ENCODE measurements at regions not wholly inside any gene's neighbourhood (a gene's known extent, or its start where the extent isn't known, plus 50 kb on each side); places are given as distances from the start of the nearest gene placed in this dataset.

- peaks cover 41% of the 10 kb centered on the region for H3K27me3 ChIP-seq (ENCODE audit: control insufficient read depth, extremely low read depth, insufficient read depth, low read length)
- no peaks in the 10 kb centered on the region for H3K9me3 ChIP-seq (ENCODE audit: control insufficient read depth, low read depth, low read length)
- DNase-seq (ENCODE audit: low read depth, low spot score), result no peak
- no peak overlapping the region for H3K9ac ChIP-seq (ENCODE audit: control insufficient read depth, extremely low read depth, insufficient read depth, low read length)
- no peaks in the 10 kb centered on the region for H3K9me1 ChIP-seq (ENCODE audit: control insufficient read depth, extremely low read depth, insufficient read depth, low read length)
- H3K79me2 ChIP-seq (ENCODE audit: control insufficient read depth, insufficient read depth, low read length), result no peaks in the 10 kb centered on the region
- no peak overlapping the region for H3K4me3 ChIP-seq (ENCODE audit: control insufficient read depth in 2 of 3, extremely low read depth in 1 of 3, insufficient read depth in 2 of 3, low read depth in 1 of 3, low read length in 3 of 3)
- no peak overlapping the region for H2AFZ ChIP-seq (ENCODE audit: control insufficient read depth, low read length)
- H3K4me1 ChIP-seq (ENCODE audit: control insufficient read depth, extremely low read depth, insufficient read depth, low read length), result no peaks in the 10 kb centered on the region
- FAIRE-seq, result no peak
- dilution Hi-C loops (cut with MboI; ENCODE audit: extremely low pct_ligation_motif_present, low sequenced_read_pairs), result no loop called here
- no peak overlapping the region for H3K4me2 ChIP-seq (ENCODE audit: control insufficient read depth, extremely low read depth, insufficient read depth, low read depth, low read length)
- TF ChIP-seq CTCF (optimal IDR thresholded peaks at IDR 0.05 in 1 of 3, IDR thresholded peaks at IDR 0.05 in 1 of 3, conservative IDR thresholded peaks at IDR 0.05 in 1 of 3; ENCODE audit: extremely low read depth in 1 of 3, insufficient read depth in 2 of 3, low read length in 3 of 3), result no peak
- TF ChIP-seq EZH2 (IDR thresholded peaks at IDR 0.05; ENCODE audit: low read length), result no peak
- H3K27ac ChIP-seq (ENCODE audit: control insufficient read depth, insufficient read depth, low read length), result no peak overlapping the region
- no peaks in the 10 kb centered on the region for H4K20me1 ChIP-seq (ENCODE audit: control insufficient read depth, extremely low read depth, insufficient read depth, low read length)
- H3K36me3 ChIP-seq (ENCODE audit: control insufficient read depth in 2 of 2, extremely low read depth in 1 of 2, insufficient read depth in 2 of 2, low read length in 2 of 2), result no peaks in the 10 kb centered on the region
Observed at GRCh38 chr14:104513641-104514046, 65.9 kb upstream of the C14orf180 start.

- Histone ChIP-seq H3K4me3 (ENCODE audit: control insufficient read depth in 2 of 3, extremely low read depth in 1 of 3, insufficient read depth in 2 of 3, low read depth in 1 of 3, low read length in 3 of 3) (no peak overlapping the region), H3K4me2 (ENCODE audit: control insufficient read depth, extremely low read depth, insufficient read depth, low read depth, low read length) (no peak overlapping the region), H3K79me2 (ENCODE audit: control insufficient read depth, insufficient read depth, low read length) (no peaks in the 10 kb centered on the region), H3K9me3 (ENCODE audit: control insufficient read depth, low read depth, low read length) (no peaks in the 10 kb centered on the region), H2AFZ (ENCODE audit: control insufficient read depth, low read length) (no peak overlapping the region), H3K4me1 (ENCODE audit: control insufficient read depth, extremely low read depth, insufficient read depth, low read length) (no peaks in the 10 kb centered on the region), H3K36me3 (ENCODE audit: control insufficient read depth in 2 of 2, extremely low read depth in 1 of 2, insufficient read depth in 2 of 2, low read length in 2 of 2) (no peaks in the 10 kb centered on the region), H4K20me1 (ENCODE audit: control insufficient read depth, extremely low read depth, insufficient read depth, low read length) (no peaks in the 10 kb centered on the region), H3K27me3 (ENCODE audit: control insufficient read depth, extremely low read depth, insufficient read depth, low read length) (peaks cover 41% of the 10 kb centered on the region), H3K9ac (ENCODE audit: control insufficient read depth, extremely low read depth, insufficient read depth, low read length) (no peak overlapping the region), H3K27ac (ENCODE audit: control insufficient read depth, insufficient read depth, low read length) (no peak overlapping the region), H3K9me1 (ENCODE audit: control insufficient read depth, extremely low read depth, insufficient read depth, low read length) (no peaks in the 10 kb centered on the region)
- dilution Hi-C loops (cut with MboI; ENCODE audit: extremely low pct_ligation_motif_present, low sequenced_read_pairs), result no loop called here
- TF ChIP-seq CTCF (optimal IDR thresholded peaks at IDR 0.05 in 1 of 3, IDR thresholded peaks at IDR 0.05 in 1 of 3, conservative IDR thresholded peaks at IDR 0.05 in 1 of 3; ENCODE audit: extremely low read depth in 1 of 3, insufficient read depth in 2 of 3, low read length in 3 of 3), result no peak
- TF ChIP-seq EZH2 (IDR thresholded peaks at IDR 0.05; ENCODE audit: low read length), result no peak
- DNase-seq (ENCODE audit: low read depth, low spot score), result no peak
- no peak for FAIRE-seq
Observed at GRCh38 chr14:104514156-104514848, 65.3 kb upstream of the C14orf180 start.
